ENCODE measurements at regions not wholly inside any gene's neighbourhood (a gene's known extent, or its start where the extent isn't known, plus 50 kb on each side); places are given as distances from the start of the nearest gene placed in this dataset.

GRCh38 chrX:109793191-109793590, 60.1 kb upstream of the ACSL4 start:
- TF ChIP-seq EZH2 (IDR thresholded peaks at IDR 0.05; ENCODE audit: low read depth) (no peak), CTCF (conservative IDR thresholded peaks at IDR 0.05) (no peak)
- H3K79me2 ChIP-seq (ENCODE audit: low read depth), result no peaks in the 10 kb centered on the region
- no peaks in the 10 kb centered on the region for H3K9me3 ChIP-seq (ENCODE audit: insufficient read depth, low read depth)
- no peaks in the 10 kb centered on the region for H4K20me1 ChIP-seq (ENCODE audit: insufficient read depth)
- no peaks in the 10 kb centered on the region for H3K36me3 ChIP-seq (ENCODE audit: low read depth)
- no peak overlapping the region for H2AFZ ChIP-seq
- peak in 1 of 2 experiments; percentile 40 for DNase-seq
- ChIA-PET CTCF (no interaction called here), POLR2A (ENCODE audit: unreplicated experiment) (no interaction called here)
- H3K4me1 ChIP-seq (replicated peaks; ENCODE audit: insufficient read depth), result peaks cover 9% of the 10 kb centered on the region
- H3K27me3 ChIP-seq (ENCODE audit: insufficient read depth, low read depth), result no peaks in the 10 kb centered on the region
- no peaks in the 10 kb centered on the region; the same call in 1 of the 2 replicates for H3F3A ChIP-seq (ENCODE audit: insufficient read depth, low read depth)
- H3K4me2 ChIP-seq, result no peak overlapping the region
- H3K4me3 ChIP-seq, result no peak overlapping the region
- intact Hi-C loops (cut with micrococcal nuclease; ENCODE audit: unreplicated experiment), result no loop called here
- no peak overlapping the region for H3K27ac ChIP-seq
- no TSS peak for BruUV-seq (replicated peaks)
- H3K9me2 ChIP-seq (ENCODE audit: insufficient read depth), result no peaks in the 10 kb centered on the region

- Histone ChIP-seq H3K9me2 (ENCODE audit: insufficient read depth) (no peaks in the 10 kb centered on the region), H3K4me1 (replicated peaks; ENCODE audit: insufficient read depth) (peaks cover 9% of the 10 kb centered on the region), H2AFZ (no peak overlapping the region), H3K27ac (no peak overlapping the region), H3K79me2 (ENCODE audit: low read depth) (no peaks in the 10 kb centered on the region), H3K9me3 (ENCODE audit: insufficient read depth, low read depth) (no peaks in the 10 kb centered on the region), H3F3A (ENCODE audit: insufficient read depth, low read depth) (no peaks in the 10 kb centered on the region; the same call in 1 of the 2 replicates), H4K20me1 (ENCODE audit: insufficient read depth) (no peaks in the 10 kb centered on the region), H3K27me3 (ENCODE audit: insufficient read depth, low read depth) (no peaks in the 10 kb centered on the region), H3K4me2 (no peak overlapping the region), H3K4me3 (no peak overlapping the region), H3K36me3 (ENCODE audit: low read depth) (no peaks in the 10 kb centered on the region)
- intact Hi-C loops (cut with micrococcal nuclease; ENCODE audit: unreplicated experiment), result no loop called here
- BruUV-seq (replicated peaks), result no TSS peak
- ChIA-PET CTCF (no interaction called here), POLR2A (ENCODE audit: unreplicated experiment) (no interaction called here)
- TF ChIP-seq EZH2 (IDR thresholded peaks at IDR 0.05; ENCODE audit: low read depth) (no peak), CTCF (conservative IDR thresholded peaks at IDR 0.05) (no peak)
- no peak for DNase-seq
Observed at GRCh38 chrX:109795682-109796081, 62.6 kb upstream of the ACSL4 start.

GRCh38 chrX:109797311-109797975, 64.4 kb upstream of the ACSL4 start:
- H3K4me1 ChIP-seq (replicated peaks; ENCODE audit: insufficient read depth), result peaks cover 9% of the 10 kb centered on the region
- no peak overlapping the region for H3K27ac ChIP-seq
- DNase-seq, result no peak
- H3K36me3 ChIP-seq (ENCODE audit: low read depth), result no peaks in the 10 kb centered on the region
- H3K9me3 ChIP-seq (ENCODE audit: insufficient read depth, low read depth), result no peaks in the 10 kb centered on the region
- H3K4me2 ChIP-seq, result no peak overlapping the region
- ChIA-PET POLR2A (ENCODE audit: unreplicated experiment) (interaction anchor here (0.7 kb wide), 1 partner anchor 870 kb away, joined by 5 read pairs; no protein-coding TSS in a partner anchor), CTCF (no interaction called here)
- H2AFZ ChIP-seq, result no peak overlapping the region; the same call in 1 of the 2 replicates
- no peak overlapping the region for H3K4me3 ChIP-seq
- H3K79me2 ChIP-seq (ENCODE audit: low read depth), result no peaks in the 10 kb centered on the region
- H3K9me2 ChIP-seq (ENCODE audit: insufficient read depth), result no peaks in the 10 kb centered on the region
- no peaks in the 10 kb centered on the region for H3K27me3 ChIP-seq (ENCODE audit: insufficient read depth, low read depth)
- TF ChIP-seq EZH2 (IDR thresholded peaks at IDR 0.05; ENCODE audit: low read depth), result no peak
- TF ChIP-seq CTCF (conservative IDR thresholded peaks at IDR 0.05), result no peak
- no peaks in the 10 kb centered on the region for H4K20me1 ChIP-seq (ENCODE audit: insufficient read depth)
- intact Hi-C loops (cut with micrococcal nuclease; ENCODE audit: unreplicated experiment), result no loop called here
- BruUV-seq (replicated peaks), result no TSS peak
- no peaks in the 10 kb centered on the region; the same call in 1 of the 2 replicates for H3F3A ChIP-seq (ENCODE audit: insufficient read depth, low read depth)
